Uterus (tissue), 3 donors: ENCODE measurements at regions not wholly inside any gene's neighbourhood (a gene's known extent, or its start where the extent isn't known, plus 50 kb on each side); places are given as distances from the start of the nearest gene placed in this dataset.

ENCODE experiments used
- DNase-seq, 2 donors: peaks; one replicate each; pipeline ENCODE4 v3.0.0-alpha.2; 2019 to 2020
- H3K27ac ChIP-seq, 2 donors: fragments of 200-600 bp; sonication (generic); 1 replicate in 1 of 2; 2 replicates in 1 of 2; pipeline ENCODE4 v1.5.1; 2016 to 2018
- H3K27me3 ChIP-seq, 2 donors: fragments of 200-600 bp; sonication (generic); one replicate each; pipeline ENCODE4 v1.5.1; 2018 to 2019; ENCODE audit warnings: control low read depth in 1 of 2
- H3K36me3 ChIP-seq, 2 donors: fragments of 200-600 bp; sonication (generic); one replicate each; pipeline ENCODE4 v1.5.1; 2019; ENCODE audit warnings: control low read depth in 1 of 2
- H3K4me1 ChIP-seq, 2 donors: fragments of 200-600 bp; sonication (generic); one replicate each; pipeline ENCODE4 v1.5.1; 2018 to 2019; ENCODE audit warnings: control low read depth in 1 of 2
- H3K4me3 ChIP-seq, 2 donors: fragments of 200-600 bp; sonication (generic); 1 replicate in 1 of 2; 2 replicates in 1 of 2; pipeline ENCODE4 v1.5.1; 2018 to 2019; ENCODE audit warnings: mild to moderate bottlenecking in 1 of 2
- H3K9me3 ChIP-seq, 2 donors: fragments of 200-600 bp; sonication (generic); one replicate each; pipeline ENCODE4 v1.5.1; 2019; ENCODE audit warnings: control low read depth in 1 of 2
- CTCF ChIP-seq, 4 experiments: fragments of 200-600 bp in 2 of 4; fragments of 450-650 bp in 2 of 4; sonication (generic) in 2 of 4; IDR thresholded peaks; one replicate each; pipeline ENCODE4 v1.5.1; 2016 to 2019; ENCODE audit warnings: antibody characterized with exemption in 4 of 4, mild to moderate bottlenecking in 2 of 4, moderate library complexity in 1 of 4
- POLR2A ChIP-seq, 2 donors: fragments of 450-650 bp; IDR thresholded peaks; one replicate each; pipeline ENCODE4 v1.6.1; 2016; ENCODE audit warnings: antibody characterized with exemption in 2 of 2, mild to moderate bottlenecking in 1 of 2, moderate library complexity in 1 of 2
- intact Hi-C: fragments of 100-400 bp; cut with DNase I; formaldehyde crosslinking; loops from one replicate; pipeline ENCODE4 v1.15.1; 2023; ENCODE audit warnings: low total_unique reads
- donor health status: DM: yes; HTN: yes; CAD: no.

GRCh38 chr2:72036173-72036545, 111.5 kb downstream of the CYP26B1 start:
- no peaks in the 10 kb centered on the region for H3K9me3 ChIP-seq
- intact Hi-C loops: no loop called here
- DNase-seq: no peak
- H3K27me3 ChIP-seq: no peaks in the 10 kb centered on the region
- H3K36me3 ChIP-seq: no peaks in the 10 kb centered on the region
- H3K4me1 ChIP-seq: no peaks in the 10 kb centered on the region
- H3K27ac ChIP-seq: no peak overlapping the region
- TF ChIP-seq CTCF (IDR thresholded peaks at IDR 0.05) (no peak), POLR2A (IDR thresholded peaks at IDR 0.05) (no peak)
- no peak overlapping the region for H3K4me3 ChIP-seq

GRCh38 chr2:72035518-72036172, 112.0 kb downstream of the CYP26B1 start:
- no peak for DNase-seq
- Histone ChIP-seq H3K9me3 (no peaks in the 10 kb centered on the region), H3K4me1 (no peaks in the 10 kb centered on the region), H3K27ac (no peak overlapping the region), H3K27me3 (no peaks in the 10 kb centered on the region), H3K4me3 (no peak overlapping the region), H3K36me3 (no peaks in the 10 kb centered on the region)
- TF ChIP-seq CTCF (IDR thresholded peaks at IDR 0.05) (no peak), POLR2A (IDR thresholded peaks at IDR 0.05) (no peak)
- intact Hi-C loops: no loop called here

- DNase-seq: no peak
- Histone ChIP-seq H3K36me3 (no peaks in the 10 kb centered on the region), H3K4me3 (no peak overlapping the region), H3K9me3 (no peaks in the 10 kb centered on the region), H3K4me1 (no peaks in the 10 kb centered on the region), H3K27me3 (no peaks in the 10 kb centered on the region), H3K27ac (no peak overlapping the region)
- intact Hi-C loops: no loop called here
- no peak for TF ChIP-seq CTCF (IDR thresholded peaks at IDR 0.05)
- TF ChIP-seq POLR2A (IDR thresholded peaks at IDR 0.05): no peak
Observed at GRCh38 chr2:72034353-72035095, 113.1 kb downstream of the CYP26B1 start.

GRCh38 chr2:72033636-72034035, 114.0 kb downstream of the CYP26B1 start:
- DNase-seq: no peak
- Histone ChIP-seq H3K4me1 (no peaks in the 10 kb centered on the region), H3K27ac (no peak overlapping the region), H3K4me3 (no peak overlapping the region), H3K27me3 (no peaks in the 10 kb centered on the region), H3K36me3 (no peaks in the 10 kb centered on the region), H3K9me3 (no peaks in the 10 kb centered on the region)
- TF ChIP-seq CTCF (IDR thresholded peaks at IDR 0.05) (no peak), POLR2A (IDR thresholded peaks at IDR 0.05) (no peak)
- intact Hi-C loops: no loop called here

GRCh38 chr2:72032481-72033041, 115.1 kb downstream of the CYP26B1 start:
- H3K4me3 ChIP-seq: no peak overlapping the region
- DNase-seq: no peak
- TF ChIP-seq POLR2A (IDR thresholded peaks at IDR 0.05) (no peak), CTCF (IDR thresholded peaks at IDR 0.05) (no peak)
- H3K27ac ChIP-seq: no peak overlapping the region
- no peaks in the 10 kb centered on the region for H3K9me3 ChIP-seq
- intact Hi-C loops: no loop called here
- H3K4me1 ChIP-seq: no peaks in the 10 kb centered on the region
- no peaks in the 10 kb centered on the region for H3K27me3 ChIP-seq
- H3K36me3 ChIP-seq: no peaks in the 10 kb centered on the region
